ENCODE measurements at regions not wholly inside any gene's neighbourhood (a gene's known extent, or its start where the extent isn't known, plus 50 kb on each side); places are given as distances from the start of the nearest gene placed in this dataset.

- CTCF ChIA-PET = no interaction called here
- POLR2A ChIA-PET = no interaction called here
Observed at GRCh38 chr17:5687646-5688045, 103.3 kb upstream of the NLRP1 start.

- CTCF ChIA-PET = no interaction called here
- POLR2A ChIA-PET = no interaction called here
Observed at GRCh38 chr17:5693821-5694220, 109.5 kb upstream of the NLRP1 start.

GRCh38 chr17:5694551-5694950, 110.2 kb upstream of the NLRP1 start:
- POLR2A ChIA-PET = no interaction called here
- CTCF ChIA-PET = no interaction called here

GRCh38 chr17:5695480-5695879, 111.2 kb upstream of the NLRP1 start:
- ChIA-PET POLR2A (no interaction called here), CTCF (interaction anchor here (1.8 kb wide), 1 partner anchor 11 kb away, joined by 4 read pairs; no protein-coding TSS in a partner anchor)

GRCh38 chr17:5698959-5699358, 114.7 kb upstream of the NLRP1 start:
- CTCF ChIA-PET = no interaction called here
- POLR2A ChIA-PET = no interaction called here

GRCh38 chr17:5699814-5700213, 115.5 kb upstream of the NLRP1 start:
- POLR2A ChIA-PET = no interaction called here

GRCh38 chr17:5700745-5701144, 116.4 kb upstream of the NLRP1 start:
- CTCF ChIA-PET = no interaction called here

More at GRCh38 chr17:5699814-5700213, 115.5 kb upstream of the NLRP1 start:
- CTCF ChIA-PET = no interaction called here

GRCh38 chr17:5701381-5701780, 117.1 kb upstream of the NLRP1 start:
- ChIA-PET CTCF (no interaction called here), POLR2A (no interaction called here)

More at GRCh38 chr17:5700745-5701144, 116.4 kb upstream of the NLRP1 start:
- POLR2A ChIA-PET = no interaction called here

- POLR2A ChIA-PET = no interaction called here
- CTCF ChIA-PET = interaction anchor here (0.6 kb wide), 1 partner anchor 298 kb away, joined by 4 read pairs; no protein-coding TSS in a partner anchor
Observed at GRCh38 chr17:5702951-5703510, 118.7 kb upstream of the NLRP1 start.

GRCh38 chr17:5703736-5704135, 119.4 kb upstream of the NLRP1 start:
- ChIA-PET POLR2A (no interaction called here), CTCF (interaction anchor here (0.6 kb wide), 2 partner anchors 297 to 1680 kb away, joined by 4 read pairs; no protein-coding TSS in a partner anchor)

GRCh38 chr17:5705081-5705875, 121.0 kb upstream of the NLRP1 start:
- CTCF ChIA-PET = interaction anchor here (1.0 to 2.1 kb wide), 5 partner anchors 7 to 120 kb away, joined by 3 to 8 read pairs (median 4); no protein-coding TSS in a partner anchor

GRCh38 chr17:5705876-5706576, 121.7 kb upstream of the NLRP1 start:
- POLR2A ChIA-PET = no interaction called here
- CTCF ChIA-PET = interaction anchor here (0.8 to 2.1 kb wide), 11 partner anchors 8 to 740 kb away, joined by 3 to 11 read pairs (median 4); no protein-coding TSS in a partner anchor

More at GRCh38 chr17:5705081-5705875, 121.0 kb upstream of the NLRP1 start:
- POLR2A ChIA-PET = no interaction called here

GRCh38 chr17:5706577-5707210, 122.4 kb upstream of the NLRP1 start:
- ChIA-PET CTCF (interaction anchor here (0.8 to 2.1 kb wide), 10 partner anchors 9 to 739 kb away, joined by 3 to 11 read pairs (median 4); no protein-coding TSS in a partner anchor), POLR2A (no interaction called here)

GRCh38 chr17:5707482-5707881, 123.2 kb upstream of the NLRP1 start:
- CTCF ChIA-PET = interaction anchor here (1.5 to 2.1 kb wide), 2 partner anchors 117 to 119 kb away, joined by 5 to 8 read pairs; no protein-coding TSS in a partner anchor
- POLR2A ChIA-PET = no interaction called here

GRCh38 chr17:5708344-5708743, 124.0 kb upstream of the NLRP1 start:
- CTCF ChIA-PET = interaction anchor here (0.6 kb wide), 1 partner anchor 735 kb away, joined by 4 read pairs; no protein-coding TSS in a partner anchor

GRCh38 chr17:5711344-5711743, 127.0 kb upstream of the NLRP1 start:
- CTCF ChIA-PET = no interaction called here

More at GRCh38 chr17:5708344-5708743, 124.0 kb upstream of the NLRP1 start:
- POLR2A ChIA-PET = no interaction called here

GRCh38 chr17:5714993-5715392, 130.7 kb upstream of the NLRP1 start:
- CTCF ChIA-PET = no interaction called here
- POLR2A ChIA-PET = no interaction called here

More at GRCh38 chr17:5711344-5711743, 127.0 kb upstream of the NLRP1 start:
- POLR2A ChIA-PET = no interaction called here

- CTCF ChIA-PET = no interaction called here
- POLR2A ChIA-PET = no interaction called here
Observed at GRCh38 chr17:5715478-5715877, 131.2 kb upstream of the NLRP1 start.

- ChIA-PET CTCF (no interaction called here), POLR2A (no interaction called here)
Observed at GRCh38 chr17:5718726-5719125, 134.4 kb upstream of the NLRP1 start.

- POLR2A ChIA-PET = no interaction called here
- CTCF ChIA-PET = interaction anchor here (0.7 kb wide), 1 partner anchor 56 kb away, joined by 5 read pairs; no protein-coding TSS in a partner anchor
Observed at GRCh38 chr17:5719976-5720375, 135.7 kb upstream of the NLRP1 start.
